ENCODE measurements at regions not wholly inside any gene's neighbourhood (a gene's known extent, or its start where the extent isn't known, plus 50 kb on each side); places are given as distances from the start of the nearest gene placed in this dataset.
A peak's percentile ranks its signal among the peaks of the same experiment; 100 is the strongest.

GRCh38 chr1:59014827-59015226 is 231.0 kb upstream of the JUN start:
- ATAC-seq (no peak), DNase-seq (no peak)
- peaks cover 6% of the 10 kb centered on the region for H3K9me3 Mint-ChIP-seq (ENCODE audit: low read depth)
- peaks cover 3% of the 10 kb centered on the region for H3K27me3 Mint-ChIP-seq
- H3K36me3 Mint-ChIP-seq (ENCODE audit: low read depth): peaks cover under 1% of the 10 kb centered on the region
- no peak overlapping the region for H3K4me3 Mint-ChIP-seq
- intact Hi-C loops (cut with DNase I, micrococcal nuclease): no loop called here
- no peak overlapping the region for H3K27ac Mint-ChIP-seq
- ChIA-PET POLR2A (no interaction called here), CTCF (no interaction called here)
- peaks cover 10% of the 10 kb centered on the region for H3K4me1 Mint-ChIP-seq

- POLR2A ChIA-PET: interaction anchor here (0.7 kb wide), 1 partner anchor 28 kb away, joined by 3 read pairs; no protein-coding TSS in a partner anchor
- H3K27me3 Mint-ChIP-seq: peaks cover 3% of the 10 kb centered on the region
- H3K4me1 Mint-ChIP-seq: peaks cover 18% of the 10 kb centered on the region
- H3K27ac Mint-ChIP-seq: no peak overlapping the region
- peaks cover 9% of the 10 kb centered on the region for H3K9me3 Mint-ChIP-seq (ENCODE audit: low read depth)
- H3K4me3 Mint-ChIP-seq: no peak overlapping the region
- CTCF ChIA-PET: no interaction called here
- H3K36me3 Mint-ChIP-seq (ENCODE audit: low read depth): peaks cover 3% of the 10 kb centered on the region
- no peak for DNase-seq
- no peak for ATAC-seq
- intact Hi-C loops (cut with DNase I, micrococcal nuclease): no loop called here
Observed at GRCh38 chr1:59015708-59016107, 231.9 kb upstream of the JUN start.

GRCh38 chr1:59016390-59016789 is 232.5 kb upstream of the JUN start:
- Mint-ChIP-seq H3K9me3 (ENCODE audit: low read depth) (peaks cover 9% of the 10 kb centered on the region), H3K27me3 (peaks cover under 1% of the 10 kb centered on the region), H3K4me1 (peaks cover 23% of the 10 kb centered on the region), H3K4me3 (no peak overlapping the region), H3K27ac (peak overlapping the region; percentile 11), H3K36me3 (ENCODE audit: low read depth) (peaks cover 3% of the 10 kb centered on the region)
- intact Hi-C loops (cut with DNase I, micrococcal nuclease): no loop called here
- no peak for DNase-seq
- ChIA-PET CTCF (interaction anchor here (0.7 to 0.9 kb wide), 2 partner anchors 13 to 52 kb away, joined by 3 to 4 read pairs; no protein-coding TSS in a partner anchor), POLR2A (no interaction called here)
- no peak for ATAC-seq

GRCh38 chr1:59017501-59018231 is 233.8 kb upstream of the JUN start:
- intact Hi-C loops (cut with DNase I, micrococcal nuclease): no loop called here
- H3K27ac Mint-ChIP-seq: no peak overlapping the region
- H3K4me3 Mint-ChIP-seq: no peak overlapping the region
- peaks cover 9% of the 10 kb centered on the region for H3K9me3 Mint-ChIP-seq (ENCODE audit: low read depth)
- peaks cover 23% of the 10 kb centered on the region for H3K4me1 Mint-ChIP-seq
- no peaks in the 10 kb centered on the region for H3K27me3 Mint-ChIP-seq
- no peak for DNase-seq
- POLR2A ChIA-PET: interaction anchor here (0.6 kb wide), 1 partner anchor 81 kb away, joined by 3 read pairs; no protein-coding TSS in a partner anchor
- H3K36me3 Mint-ChIP-seq (ENCODE audit: low read depth): peaks cover 3% of the 10 kb centered on the region
- CTCF ChIA-PET: interaction anchor here (0.9 kb wide), 1 partner anchor 12 kb away, joined by 4 read pairs; no protein-coding TSS in a partner anchor
- ATAC-seq: no peak

- ChIA-PET POLR2A (no interaction called here), CTCF (no interaction called here)
- Mint-ChIP-seq H3K4me3 (no peak overlapping the region), H3K9me3 (ENCODE audit: low read depth) (peaks cover 9% of the 10 kb centered on the region), H3K36me3 (ENCODE audit: low read depth) (peaks cover 3% of the 10 kb centered on the region), H3K27me3 (no peaks in the 10 kb centered on the region), H3K27ac (no peak overlapping the region), H3K4me1 (peaks cover 23% of the 10 kb centered on the region)
- DNase-seq: no peak
- no peak for ATAC-seq
- intact Hi-C loops (cut with DNase I, micrococcal nuclease): no loop called here
Observed at GRCh38 chr1:59018446-59018845, 234.6 kb upstream of the JUN start.

GRCh38 chr1:59018860-59019259 is 235.0 kb upstream of the JUN start:
- Mint-ChIP-seq H3K27ac (peak overlapping the region; percentile 88), H3K4me3 (no peak overlapping the region), H3K27me3 (no peaks in the 10 kb centered on the region), H3K36me3 (ENCODE audit: low read depth) (peaks cover 3% of the 10 kb centered on the region), H3K4me1 (peaks cover 23% of the 10 kb centered on the region), H3K9me3 (ENCODE audit: low read depth) (peaks cover 9% of the 10 kb centered on the region)
- DNase-seq (no peak), ATAC-seq (no peak)
- ChIA-PET CTCF (interaction anchor here (0.6 kb wide), 2 partner anchors 69 to 161 kb away, joined by 3 read pairs; no protein-coding TSS in a partner anchor), POLR2A (no interaction called here)
- intact Hi-C loops (cut with DNase I, micrococcal nuclease): no loop called here

- peak; percentile 70 for DNase-seq
- Mint-ChIP-seq H3K9me3 (ENCODE audit: low read depth) (peaks cover 9% of the 10 kb centered on the region), H3K27ac (peak overlapping the region; percentile 88), H3K4me1 (peaks cover 26% of the 10 kb centered on the region), H3K4me3 (peak overlapping the region; percentile 60), H3K36me3 (ENCODE audit: low read depth) (peaks cover 3% of the 10 kb centered on the region), H3K27me3 (no peaks in the 10 kb centered on the region)
- ChIA-PET POLR2A (no interaction called here), CTCF (interaction anchor here (0.6 to 1.1 kb wide), 3 partner anchors 9 to 94 kb away, joined by 3 to 4 read pairs (median 3); no protein-coding TSS in a partner anchor)
- peak; percentile 96 for ATAC-seq
- intact Hi-C loops (cut with DNase I, micrococcal nuclease): loop anchor here (1.0 to 10.0 kb wide), 3 partner anchors 236 to 274 kb away; partner anchors contain the start of genes FGGY (in 1 of the 2) and JUN (in 1 of the 2)
Observed at GRCh38 chr1:59020151-59020997, 236.5 kb upstream of the JUN start.

- Mint-ChIP-seq H3K4me3 (no peak overlapping the region), H3K9me3 (ENCODE audit: low read depth) (peaks cover 9% of the 10 kb centered on the region), H3K4me1 (peaks cover 44% of the 10 kb centered on the region), H3K27ac (no peak overlapping the region), H3K36me3 (ENCODE audit: low read depth) (peaks cover 3% of the 10 kb centered on the region), H3K27me3 (no peaks in the 10 kb centered on the region)
- intact Hi-C loops (cut with DNase I, micrococcal nuclease): loop anchor here in 1 of 2 experiments (10.0 kb wide), 1 partner anchor 273 kb away; the partner anchor contains the start of gene FGGY
- ATAC-seq: no peak
- no peak for DNase-seq
- POLR2A ChIA-PET: no interaction called here
- CTCF ChIA-PET: interaction anchor here (0.6 kb wide), 2 partner anchors 58 to 677 kb away, joined by 3 read pairs; no protein-coding TSS in a partner anchor
Observed at GRCh38 chr1:59022199-59022598, 238.4 kb upstream of the JUN start.

- peaks cover 3% of the 10 kb centered on the region for H3K36me3 Mint-ChIP-seq (ENCODE audit: low read depth)
- no peaks in the 10 kb centered on the region for H3K27me3 Mint-ChIP-seq
- peaks cover 45% of the 10 kb centered on the region for H3K4me1 Mint-ChIP-seq
- H3K4me3 Mint-ChIP-seq: no peak overlapping the region
- intact Hi-C loops (cut with DNase I, micrococcal nuclease): loop anchor here in 1 of 2 experiments (10.0 kb wide), 1 partner anchor 272 kb away; the partner anchor contains the start of gene FGGY
- peaks cover 9% of the 10 kb centered on the region for H3K9me3 Mint-ChIP-seq (ENCODE audit: low read depth)
- ATAC-seq: no peak
- DNase-seq: no peak
- H3K27ac Mint-ChIP-seq: no peak overlapping the region
- CTCF ChIA-PET: no interaction called here
- POLR2A ChIA-PET: no interaction called here
Observed at GRCh38 chr1:59022799-59023198, 239.0 kb upstream of the JUN start.

- POLR2A ChIA-PET: no interaction called here
- CTCF ChIA-PET: interaction anchor here (0.6 kb wide), 1 partner anchor 294 kb away, joined by 3 read pairs; no protein-coding TSS in a partner anchor
- intact Hi-C loops (cut with DNase I, micrococcal nuclease): loop anchor here in 1 of 2 experiments (10.0 kb wide), 1 partner anchor 270 kb away; the partner anchor contains the start of gene FGGY
- H3K27ac Mint-ChIP-seq: peak overlapping the region; percentile 23
- H3K27me3 Mint-ChIP-seq: no peaks in the 10 kb centered on the region
- peaks cover 31% of the 10 kb centered on the region for H3K4me1 Mint-ChIP-seq
- no peak overlapping the region for H3K4me3 Mint-ChIP-seq
- no peaks in the 10 kb centered on the region for H3K9me3 Mint-ChIP-seq (ENCODE audit: low read depth)
- no peak for DNase-seq
- no peaks in the 10 kb centered on the region for H3K36me3 Mint-ChIP-seq (ENCODE audit: low read depth)
- no peak for ATAC-seq
Observed at GRCh38 chr1:59025201-59025600, 241.4 kb upstream of the JUN start.

- H3K27ac Mint-ChIP-seq: peak overlapping the region; percentile 80
Observed at GRCh38 chr1:59025898-59026426, 242.1 kb upstream of the JUN start.

More at GRCh38 chr1:59025898-59026426, 242.1 kb upstream of the JUN start:
- Mint-ChIP-seq H3K9me3 (ENCODE audit: low read depth) (no peaks in the 10 kb centered on the region), H3K27me3 (no peaks in the 10 kb centered on the region), H3K4me1 (peaks cover 24% of the 10 kb centered on the region), H3K4me3 (no peak overlapping the region), H3K36me3 (ENCODE audit: low read depth) (no peaks in the 10 kb centered on the region)
- ATAC-seq: peak; percentile 69
- POLR2A ChIA-PET: no interaction called here
- intact Hi-C loops (cut with DNase I, micrococcal nuclease): loop anchor here (1.0 to 10.0 kb wide), 3 partner anchors 18 to 269 kb away; partner anchors contain the start of gene FGGY (in 1 of the 2)
- peak; percentile 16 for DNase-seq
- CTCF ChIA-PET: interaction anchor here (0.7 kb wide), 1 partner anchor 30 kb away, joined by 3 read pairs; no protein-coding TSS in a partner anchor

All from activated CD4-positive, alpha-beta T cell treated with anti-CD3 and anti-CD28 coated beads for 36 hours (primary cell).